ENCODE measurements at regions not wholly inside any gene's neighbourhood (a gene's known extent, or its start where the extent isn't known, plus 50 kb on each side); places are given as distances from the start of the nearest gene placed in this dataset.

DNA sequence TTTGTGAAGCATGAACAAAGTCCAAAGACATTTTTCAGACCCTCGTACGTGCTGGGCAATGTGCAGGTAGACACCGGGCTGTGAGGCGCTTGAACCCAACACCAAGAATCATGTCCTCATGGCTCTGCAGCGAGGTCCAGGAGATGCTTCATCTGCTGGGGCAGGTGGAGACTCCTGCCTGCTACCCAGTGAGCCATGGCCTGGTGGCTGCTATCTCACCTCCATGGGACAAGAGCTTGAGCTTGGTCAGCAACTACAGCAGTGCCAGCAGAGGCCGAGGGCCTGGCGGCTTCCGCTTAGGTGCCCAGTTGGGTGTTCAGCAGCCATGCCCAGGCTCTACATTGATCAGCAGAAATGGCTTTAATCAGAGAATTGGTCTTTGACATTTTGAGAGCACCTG lies 281.0 kb upstream of the HS6ST1 start:
- H3K4me3 ChIP-seq (replicated peaks; ENCODE audit: insufficient read depth, low read length): no peak overlapping the region
- TF ChIP-seq, protein P1, sequence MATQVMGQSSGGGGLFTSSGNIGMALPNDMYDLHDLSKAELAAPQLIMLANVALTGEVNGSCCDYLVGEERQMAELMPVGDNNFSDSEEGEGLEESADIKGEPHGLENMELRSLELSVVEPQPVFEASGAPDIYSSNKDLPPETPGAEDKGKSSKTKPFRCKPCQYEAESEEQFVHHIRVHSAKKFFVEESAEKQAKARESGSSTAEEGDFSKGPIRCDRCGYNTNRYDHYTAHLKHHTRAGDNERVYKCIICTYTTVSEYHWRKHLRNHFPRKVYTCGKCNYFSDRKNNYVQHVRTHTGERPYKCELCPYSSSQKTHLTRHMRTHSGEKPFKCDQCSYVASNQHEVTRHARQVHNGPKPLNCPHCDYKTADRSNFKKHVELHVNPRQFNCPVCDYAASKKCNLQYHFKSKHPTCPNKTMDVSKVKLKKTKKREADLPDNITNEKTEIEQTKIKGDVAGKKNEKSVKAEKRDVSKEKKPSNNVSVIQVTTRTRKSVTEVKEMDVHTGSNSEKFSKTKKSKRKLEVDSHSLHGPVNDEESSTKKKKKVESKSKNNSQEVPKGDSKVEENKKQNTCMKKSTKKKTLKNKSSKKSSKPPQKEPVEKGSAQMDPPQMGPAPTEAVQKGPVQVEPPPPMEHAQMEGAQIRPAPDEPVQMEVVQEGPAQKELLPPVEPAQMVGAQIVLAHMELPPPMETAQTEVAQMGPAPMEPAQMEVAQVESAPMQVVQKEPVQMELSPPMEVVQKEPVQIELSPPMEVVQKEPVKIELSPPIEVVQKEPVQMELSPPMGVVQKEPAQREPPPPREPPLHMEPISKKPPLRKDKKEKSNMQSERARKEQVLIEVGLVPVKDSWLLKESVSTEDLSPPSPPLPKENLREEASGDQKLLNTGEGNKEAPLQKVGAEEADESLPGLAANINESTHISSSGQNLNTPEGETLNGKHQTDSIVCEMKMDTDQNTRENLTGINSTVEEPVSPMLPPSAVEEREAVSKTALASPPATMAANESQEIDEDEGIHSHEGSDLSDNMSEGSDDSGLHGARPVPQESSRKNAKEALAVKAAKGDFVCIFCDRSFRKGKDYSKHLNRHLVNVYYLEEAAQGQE (IDR thresholded peaks at IDR 0.05; ENCODE audit: insufficient replicate concordance, low read depth): no peak
- TF ChIP-seq SPI1 (IDR thresholded peaks at IDR 0.05; ENCODE audit: borderline replicate concordance, low read depth) (no peak), GABPA (IDR thresholded peaks at IDR 0.05; ENCODE audit: low read depth) (no peak), POLR2AphosphoS5 (IDR thresholded peaks at IDR 0.05; ENCODE audit: low read depth) (no peak)
- TF ChIP-seq, protein P2, sequence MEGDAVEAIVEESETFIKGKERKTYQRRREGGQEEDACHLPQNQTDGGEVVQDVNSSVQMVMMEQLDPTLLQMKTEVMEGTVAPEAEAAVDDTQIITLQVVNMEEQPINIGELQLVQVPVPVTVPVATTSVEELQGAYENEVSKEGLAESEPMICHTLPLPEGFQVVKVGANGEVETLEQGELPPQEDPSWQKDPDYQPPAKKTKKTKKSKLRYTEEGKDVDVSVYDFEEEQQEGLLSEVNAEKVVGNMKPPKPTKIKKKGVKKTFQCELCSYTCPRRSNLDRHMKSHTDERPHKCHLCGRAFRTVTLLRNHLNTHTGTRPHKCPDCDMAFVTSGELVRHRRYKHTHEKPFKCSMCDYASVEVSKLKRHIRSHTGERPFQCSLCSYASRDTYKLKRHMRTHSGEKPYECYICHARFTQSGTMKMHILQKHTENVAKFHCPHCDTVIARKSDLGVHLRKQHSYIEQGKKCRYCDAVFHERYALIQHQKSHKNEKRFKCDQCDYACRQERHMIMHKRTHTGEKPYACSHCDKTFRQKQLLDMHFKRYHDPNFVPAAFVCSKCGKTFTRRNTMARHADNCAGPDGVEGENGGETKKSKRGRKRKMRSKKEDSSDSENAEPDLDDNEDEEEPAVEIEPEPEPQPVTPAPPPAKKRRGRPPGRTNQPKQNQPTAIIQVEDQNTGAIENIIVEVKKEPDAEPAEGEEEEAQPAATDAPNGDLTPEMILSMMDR (IDR thresholded peaks at IDR 0.05; ENCODE audit: insufficient read depth, low read length): no peak
- H3K27me3 ChIP-seq (ENCODE audit: insufficient read depth, poor library complexity, severe bottlenecking): no peaks in the 10 kb centered on the region
- H3K27ac ChIP-seq (replicated peaks): no peak overlapping the region
- no peak for DNase-seq (ENCODE audit: low read depth in 1 of 2, low spot score in 1 of 2)

DNA sequence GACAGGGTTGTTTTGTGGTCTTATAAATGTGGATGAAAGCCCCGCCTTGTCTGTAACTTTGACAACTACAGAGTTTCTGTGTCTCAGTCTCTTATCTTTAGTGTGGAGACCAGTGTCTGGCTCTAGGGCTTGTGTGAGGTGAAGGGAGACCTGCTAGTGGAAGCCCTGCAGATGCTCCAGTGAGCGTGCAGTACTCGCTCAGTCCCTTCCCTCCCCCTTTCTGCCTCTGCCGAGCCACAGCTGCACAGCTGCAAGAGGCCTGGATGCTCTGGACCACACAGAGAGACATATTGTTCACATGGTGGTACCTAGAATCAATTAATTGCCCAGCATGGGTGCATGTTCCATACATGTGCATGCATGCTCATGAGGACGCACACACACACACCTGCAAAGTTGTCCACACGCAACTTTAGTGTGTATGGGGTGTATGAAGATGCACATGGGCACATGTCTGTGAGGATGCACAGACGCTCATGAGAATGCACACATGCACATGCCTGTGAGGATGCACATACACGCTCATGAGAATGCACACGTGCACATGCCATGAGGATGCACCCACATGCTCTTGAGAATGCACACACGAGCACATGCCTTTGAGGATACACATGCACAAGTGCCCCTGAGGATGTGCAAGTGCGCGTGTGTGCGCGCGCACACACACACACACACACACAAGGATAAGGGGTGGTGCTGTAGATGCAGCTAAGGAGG lies 282.1 kb upstream of the HS6ST1 start:
- Histone ChIP-seq H3K27me3 (ENCODE audit: insufficient read depth, poor library complexity, severe bottlenecking) (no peaks in the 10 kb centered on the region), H3K27ac (replicated peaks) (no peak overlapping the region), H3K4me3 (replicated peaks; ENCODE audit: insufficient read depth, low read length) (no peak overlapping the region)
- DNase-seq (ENCODE audit: low read depth in 1 of 2, low spot score in 1 of 2): no peak
- no peak for TF ChIP-seq GABPA (IDR thresholded peaks at IDR 0.05; ENCODE audit: low read depth)
- TF ChIP-seq, protein P2 (IDR thresholded peaks at IDR 0.05; ENCODE audit: insufficient read depth, low read length): no peak
- TF ChIP-seq SPI1 (IDR thresholded peaks at IDR 0.05; ENCODE audit: borderline replicate concordance, low read depth): no peak
- TF ChIP-seq POLR2AphosphoS5 (IDR thresholded peaks at IDR 0.05; ENCODE audit: low read depth): no peak
- TF ChIP-seq, protein P1 (IDR thresholded peaks at IDR 0.05; ENCODE audit: insufficient replicate concordance, low read depth): no peak

DNA sequence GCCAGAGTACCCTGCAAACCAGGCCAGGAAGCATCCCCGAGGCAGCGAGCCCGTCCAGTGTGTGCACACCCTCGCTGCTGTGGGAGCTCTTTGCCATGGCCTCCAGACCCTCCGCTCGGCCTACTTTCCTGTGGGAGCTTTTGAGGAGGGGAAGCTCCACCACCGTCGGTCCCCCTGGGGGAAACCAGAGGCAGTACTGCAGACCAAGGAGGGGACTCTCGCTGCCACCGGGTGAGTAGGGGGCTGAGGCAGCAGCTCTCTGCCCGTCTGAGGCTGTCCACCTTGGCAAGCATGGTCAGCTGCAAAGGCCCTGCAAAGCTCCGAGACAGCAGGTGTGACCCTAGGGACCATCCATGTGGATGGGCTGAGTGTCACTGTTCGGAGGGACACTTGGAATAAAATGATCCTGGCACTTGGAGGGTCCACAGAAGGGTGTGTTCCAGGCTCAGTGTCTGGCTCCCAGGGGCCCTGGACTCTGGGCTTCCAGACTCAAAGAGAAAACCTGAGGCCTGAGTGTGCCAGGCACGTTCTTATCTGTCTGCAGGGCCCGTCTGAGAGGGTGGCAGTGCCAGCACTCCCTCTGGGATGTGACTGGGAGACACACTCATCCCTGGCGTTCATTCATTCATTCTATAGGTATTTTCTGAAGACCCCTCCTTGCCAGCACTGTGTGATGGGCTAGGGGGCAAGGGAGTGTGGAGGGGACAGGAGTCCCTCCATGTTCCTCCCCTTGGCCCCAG lies 282.8 kb upstream of the HS6ST1 start:
- Histone ChIP-seq H3K27me3 (ENCODE audit: insufficient read depth, poor library complexity, severe bottlenecking) (no peaks in the 10 kb centered on the region), H3K27ac (replicated peaks) (no peak overlapping the region), H3K4me3 (replicated peaks; ENCODE audit: insufficient read depth, low read length) (no peak overlapping the region)
- no peak for DNase-seq (ENCODE audit: low read depth in 1 of 2, low spot score in 1 of 2)
- TF ChIP-seq, protein P1 (IDR thresholded peaks at IDR 0.05; ENCODE audit: insufficient replicate concordance, low read depth): no peak
- no peak for TF ChIP-seq POLR2AphosphoS5 (IDR thresholded peaks at IDR 0.05; ENCODE audit: low read depth)
- TF ChIP-seq, protein P2 (IDR thresholded peaks at IDR 0.05; ENCODE audit: insufficient read depth, low read length): no peak
- no peak for TF ChIP-seq GABPA (IDR thresholded peaks at IDR 0.05; ENCODE audit: low read depth)
- TF ChIP-seq SPI1 (IDR thresholded peaks at IDR 0.05; ENCODE audit: borderline replicate concordance, low read depth): no peak

All from HL-60 (cell line).